ENCODE measurements at regions not wholly inside any gene's neighbourhood (a gene's known extent, or its start where the extent isn't known, plus 50 kb on each side); places are given as distances from the start of the nearest gene placed in this dataset.

DNA sequence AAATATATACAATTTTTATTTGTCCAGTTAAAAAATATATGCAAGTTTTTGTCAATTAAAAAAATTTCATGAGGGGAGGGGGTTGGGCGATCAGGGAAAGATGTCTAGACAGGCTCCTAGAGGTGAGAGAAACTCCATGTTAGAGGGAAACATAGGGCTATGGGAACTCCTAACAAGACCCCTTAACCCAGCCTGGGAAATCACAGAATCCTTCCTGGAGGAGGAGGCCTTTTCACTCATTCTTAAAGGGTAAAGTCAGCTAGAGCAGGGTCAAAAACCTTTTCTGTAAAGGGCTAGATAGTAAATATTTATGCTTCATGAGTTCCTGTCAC, 75.9 kb upstream of the PTPN1 start:
- Histone ChIP-seq H3K9me3 (replicated peaks; ENCODE audit: control insufficient read depth, insufficient read depth, low read length) (no peaks in the 10 kb centered on the region), H3K36me3 (ENCODE audit: control insufficient read depth in 2 of 2, extremely low read depth in 1 of 2, insufficient read depth in 2 of 2, low read length in 2 of 2) (no peaks in the 10 kb centered on the region), H3K27ac (ENCODE audit: insufficient read depth, low read depth, low read length) (no peak overlapping the region), H3K4me3 (replicated peaks in 1 of 3; ENCODE audit: insufficient read depth in 1 of 3, low read depth in 1 of 3, low read length in 3 of 3) (no peak overlapping the region), H3K9ac (replicated peaks; ENCODE audit: extremely low read depth, insufficient read depth, low read length) (no peak overlapping the region), H3K9me1 (replicated peaks; ENCODE audit: control insufficient read depth, extremely low read depth, insufficient read depth, low read length) (no peaks in the 10 kb centered on the region), H3K4me1 (ENCODE audit: control insufficient read depth, extremely low read depth, insufficient read depth, low read length) (no peaks in the 10 kb centered on the region), H4K20me1 (replicated peaks; ENCODE audit: control insufficient read depth, extremely low read depth, insufficient read depth, low read length) (no peaks in the 10 kb centered on the region), H3K4me2 (ENCODE audit: insufficient read depth, low read length) (no peak overlapping the region), H2AFZ (ENCODE audit: low read depth, low read length) (no peak overlapping the region), H3K79me2 (ENCODE audit: control insufficient read depth, insufficient read depth, low read length) (no peaks in the 10 kb centered on the region), H3K27me3 (ENCODE audit: control insufficient read depth in 2 of 2, insufficient read depth in 2 of 2, low read length in 2 of 2) (no peaks in the 10 kb centered on the region)
- no TSS peak for BruUV-seq (replicated peaks)
- TF ChIP-seq, protein P1, sequence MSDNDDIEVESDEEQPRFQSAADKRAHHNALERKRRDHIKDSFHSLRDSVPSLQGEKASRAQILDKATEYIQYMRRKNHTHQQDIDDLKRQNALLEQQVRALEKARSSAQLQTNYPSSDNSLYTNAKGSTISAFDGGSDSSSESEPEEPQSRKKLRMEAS (IDR thresholded peaks at IDR 0.05; ENCODE audit: insufficient read depth, insufficient read length): no peak
- TF ChIP-seq, protein P2, sequence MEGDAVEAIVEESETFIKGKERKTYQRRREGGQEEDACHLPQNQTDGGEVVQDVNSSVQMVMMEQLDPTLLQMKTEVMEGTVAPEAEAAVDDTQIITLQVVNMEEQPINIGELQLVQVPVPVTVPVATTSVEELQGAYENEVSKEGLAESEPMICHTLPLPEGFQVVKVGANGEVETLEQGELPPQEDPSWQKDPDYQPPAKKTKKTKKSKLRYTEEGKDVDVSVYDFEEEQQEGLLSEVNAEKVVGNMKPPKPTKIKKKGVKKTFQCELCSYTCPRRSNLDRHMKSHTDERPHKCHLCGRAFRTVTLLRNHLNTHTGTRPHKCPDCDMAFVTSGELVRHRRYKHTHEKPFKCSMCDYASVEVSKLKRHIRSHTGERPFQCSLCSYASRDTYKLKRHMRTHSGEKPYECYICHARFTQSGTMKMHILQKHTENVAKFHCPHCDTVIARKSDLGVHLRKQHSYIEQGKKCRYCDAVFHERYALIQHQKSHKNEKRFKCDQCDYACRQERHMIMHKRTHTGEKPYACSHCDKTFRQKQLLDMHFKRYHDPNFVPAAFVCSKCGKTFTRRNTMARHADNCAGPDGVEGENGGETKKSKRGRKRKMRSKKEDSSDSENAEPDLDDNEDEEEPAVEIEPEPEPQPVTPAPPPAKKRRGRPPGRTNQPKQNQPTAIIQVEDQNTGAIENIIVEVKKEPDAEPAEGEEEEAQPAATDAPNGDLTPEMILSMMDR (IDR thresholded peaks at IDR 0.05; ENCODE audit: extremely low read depth in 1 of 2, insufficient read depth in 1 of 2, low read depth in 1 of 2, low read length in 2 of 2): no peak
- TF ChIP-seq JUN (IDR thresholded peaks at IDR 0.05; ENCODE audit: borderline replicate concordance, insufficient read depth, insufficient read length, low read depth) (no peak), MYC (IDR thresholded peaks at IDR 0.05; ENCODE audit: low read depth, low read length) (no peak), EZH2 (IDR thresholded peaks at IDR 0.05; ENCODE audit: borderline replicate concordance, low read depth, low read length, severe bottlenecking) (no peak), FOS (IDR thresholded peaks at IDR 0.05; ENCODE audit: borderline replicate concordance, insufficient read depth, low read length) (no peak), POLR2AphosphoS5 (IDR thresholded peaks at IDR 0.05; ENCODE audit: insufficient read depth, low read depth, low read length) (no peak), POLR2A (IDR thresholded peaks at IDR 0.05; ENCODE audit: low read depth, low read length) (no peak), GATA2 (IDR thresholded peaks at IDR 0.05; ENCODE audit: insufficient read depth, insufficient read length, low read depth, low read length) (no peak)
- POLR2A ChIA-PET: no interaction called here
- FAIRE-seq: no peak
- intact Hi-C loops (cut with micrococcal nuclease) (no loop called here), dilution Hi-C loops (cut with MboI; ENCODE audit: extremely low pct_ligation_motif_present, low sequenced_read_pairs) (no loop called here)
- CTCF ChIA-PET: interaction anchor here (0.8 kb wide), 1 partner anchor 24 kb away, joined by 3 read pairs; no protein-coding TSS in a partner anchor
- DNase-seq (ENCODE audit: low read depth, low spot score): no peak

Measured in endothelial cell of umbilical vein (primary cell).